GM12872 (cell line): ENCODE measurements at regions not wholly inside any gene's neighbourhood (a gene's known extent, or its start where the extent isn't known, plus 50 kb on each side); places are given as distances from the start of the nearest gene placed in this dataset.

ENCODE experiments used
- TF ChIP-seq, protein P1 (sequence below): IDR thresholded peaks from 3 replicates; pipeline ENCODE4 v1.5.1; 2011; ENCODE audit warnings: low read depth, mild to moderate bottlenecking, low read length, moderate library complexity; ENCODE audit not compliant: insufficient read depth

DNA sequence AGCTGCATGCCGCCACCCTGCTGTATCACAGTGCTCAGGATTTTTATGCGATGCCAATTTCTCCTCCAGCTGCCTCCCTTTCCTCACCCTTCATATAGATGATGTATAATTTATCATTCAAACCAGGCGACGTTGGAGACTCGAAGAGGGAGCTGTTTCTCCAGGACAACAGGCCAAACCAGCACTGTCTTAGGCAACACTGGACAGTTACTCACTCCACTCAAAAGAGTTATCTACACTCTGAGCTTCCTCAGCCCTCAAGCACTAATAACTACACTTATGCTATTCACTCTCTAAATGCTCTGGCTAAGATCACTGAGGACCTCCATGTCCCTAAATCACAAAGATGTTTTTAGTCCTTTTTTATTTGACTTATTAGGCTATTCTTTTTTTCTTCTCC is 87.3 kb upstream of the RFC3 start:
- TF ChIP-seq, protein P1, sequence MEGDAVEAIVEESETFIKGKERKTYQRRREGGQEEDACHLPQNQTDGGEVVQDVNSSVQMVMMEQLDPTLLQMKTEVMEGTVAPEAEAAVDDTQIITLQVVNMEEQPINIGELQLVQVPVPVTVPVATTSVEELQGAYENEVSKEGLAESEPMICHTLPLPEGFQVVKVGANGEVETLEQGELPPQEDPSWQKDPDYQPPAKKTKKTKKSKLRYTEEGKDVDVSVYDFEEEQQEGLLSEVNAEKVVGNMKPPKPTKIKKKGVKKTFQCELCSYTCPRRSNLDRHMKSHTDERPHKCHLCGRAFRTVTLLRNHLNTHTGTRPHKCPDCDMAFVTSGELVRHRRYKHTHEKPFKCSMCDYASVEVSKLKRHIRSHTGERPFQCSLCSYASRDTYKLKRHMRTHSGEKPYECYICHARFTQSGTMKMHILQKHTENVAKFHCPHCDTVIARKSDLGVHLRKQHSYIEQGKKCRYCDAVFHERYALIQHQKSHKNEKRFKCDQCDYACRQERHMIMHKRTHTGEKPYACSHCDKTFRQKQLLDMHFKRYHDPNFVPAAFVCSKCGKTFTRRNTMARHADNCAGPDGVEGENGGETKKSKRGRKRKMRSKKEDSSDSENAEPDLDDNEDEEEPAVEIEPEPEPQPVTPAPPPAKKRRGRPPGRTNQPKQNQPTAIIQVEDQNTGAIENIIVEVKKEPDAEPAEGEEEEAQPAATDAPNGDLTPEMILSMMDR, result no peak

DNA sequence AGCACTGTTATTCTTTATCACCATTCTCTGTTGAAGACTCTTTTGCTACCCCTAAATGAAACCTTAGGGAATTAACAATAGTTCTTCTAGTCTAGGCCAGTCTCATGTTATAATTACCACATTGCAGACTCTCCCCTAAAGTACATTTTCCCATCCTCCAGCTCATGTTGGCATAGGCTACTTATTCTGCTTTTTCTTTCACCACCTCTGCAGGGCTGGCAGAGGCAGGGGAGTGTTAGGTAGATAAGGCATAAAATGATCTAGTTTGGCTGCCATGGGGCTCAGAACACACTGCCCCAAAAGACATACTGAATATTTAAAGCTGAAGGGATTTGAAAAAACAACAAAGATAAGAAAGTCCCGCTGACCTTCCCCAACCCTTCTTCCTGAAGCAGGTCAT is 82.7 kb upstream of the RFC3 start:
- TF ChIP-seq, protein P1, result no peak

DNA sequence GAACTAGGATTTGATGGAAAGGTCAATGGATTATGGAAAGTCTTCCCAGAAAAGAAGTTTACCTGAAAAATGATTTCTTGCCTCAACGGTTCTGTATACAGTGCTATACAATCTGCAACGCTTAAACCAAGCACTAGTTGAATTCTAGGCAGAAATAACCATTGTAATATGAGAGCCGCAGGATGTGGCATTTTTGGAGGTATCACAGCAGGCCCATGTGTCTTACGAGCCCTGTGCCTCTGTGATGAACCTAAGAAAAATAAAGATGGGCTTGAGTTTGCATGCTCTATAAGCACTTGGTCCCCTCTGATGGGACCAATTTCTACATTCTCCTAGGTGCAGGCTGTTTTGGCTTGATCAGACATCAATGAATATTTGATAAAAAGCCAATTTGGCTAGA is 78.7 kb upstream of the RFC3 start:
- TF ChIP-seq, protein P1, result no peak

DNA sequence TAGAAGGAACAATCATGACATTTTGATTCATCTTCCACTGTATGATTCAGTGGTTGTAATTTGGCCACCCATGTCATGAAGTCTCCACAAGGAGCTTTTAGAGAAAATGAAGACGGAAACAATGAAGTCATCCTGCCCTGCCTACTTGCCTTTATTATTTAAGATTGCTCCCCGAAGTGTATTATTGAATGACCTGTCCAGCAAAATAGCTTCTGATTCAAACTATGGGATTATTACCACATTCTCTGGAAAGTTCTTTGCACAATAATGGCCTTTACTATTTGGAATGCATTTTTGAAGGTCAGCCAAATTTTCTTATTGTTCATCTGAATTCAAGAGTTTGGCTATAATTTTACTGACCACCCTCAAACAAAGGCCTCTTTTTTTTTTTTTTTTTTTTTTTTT is 77.8 kb upstream of the RFC3 start:
- TF ChIP-seq, protein P1, result no peak

DNA sequence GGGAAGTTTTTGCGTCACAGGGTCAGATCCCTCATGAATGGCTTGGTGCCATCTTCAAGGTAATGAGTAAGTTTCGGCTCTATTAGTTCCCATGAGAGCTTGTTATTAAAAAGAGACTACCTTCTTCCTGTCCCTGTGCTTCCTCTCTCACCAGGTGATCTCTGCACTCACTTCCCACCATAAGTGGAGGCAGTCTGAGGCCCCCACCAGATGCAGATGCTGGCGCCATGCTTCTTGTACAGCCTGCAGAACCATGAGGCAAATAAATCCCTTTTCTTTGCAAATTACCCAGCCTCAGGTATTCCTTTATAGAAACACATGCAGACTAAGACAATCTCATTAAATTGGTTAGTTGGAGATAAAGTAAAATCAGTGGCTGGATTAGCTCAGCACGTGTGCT is 75.6 kb upstream of the RFC3 start:
- TF ChIP-seq, protein P1, result no peak

DNA sequence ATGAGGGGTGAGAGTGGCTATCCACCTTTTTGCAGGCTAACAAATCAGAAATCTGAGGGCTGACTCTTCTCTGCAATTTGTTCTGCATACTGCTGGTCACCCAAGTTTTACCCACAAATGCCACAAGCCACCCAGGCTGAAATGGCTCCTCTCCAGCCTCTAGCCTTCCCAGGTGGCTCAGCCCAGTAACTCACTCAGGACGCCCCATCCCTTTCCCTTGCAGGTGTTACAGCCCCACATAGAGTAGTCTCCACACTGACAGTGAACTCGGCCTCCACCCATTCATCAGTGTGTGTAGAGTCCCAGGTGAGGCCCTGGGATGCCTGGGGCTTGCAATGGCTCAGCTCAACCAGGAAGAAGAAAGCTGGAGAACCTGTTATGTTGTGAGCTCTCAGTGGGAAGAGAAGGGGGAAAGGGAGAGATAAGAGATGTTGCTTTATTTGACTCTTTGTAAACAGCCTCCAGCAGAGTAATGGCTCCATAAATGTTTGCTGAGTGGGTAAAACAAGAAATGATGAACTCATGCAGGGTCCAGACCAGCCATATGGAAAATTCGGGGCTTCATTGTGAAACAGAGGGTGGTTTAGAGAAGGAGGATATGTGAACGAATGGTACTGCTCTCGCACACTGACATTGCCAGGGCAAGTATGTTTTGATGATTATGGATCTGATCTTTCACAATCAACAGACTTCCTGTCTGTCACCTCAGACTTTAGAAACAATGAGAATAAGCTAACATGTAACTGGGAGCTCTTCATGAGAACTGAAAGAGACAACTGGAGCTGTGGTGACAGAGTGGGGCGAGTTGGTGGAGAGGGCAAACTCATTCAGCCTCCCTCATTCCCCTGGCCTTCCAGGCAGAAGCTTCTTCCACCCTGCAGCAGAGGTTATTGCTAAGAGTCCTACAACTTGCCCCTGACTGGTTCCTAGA is 74.2 kb upstream of the RFC3 start:
- TF ChIP-seq, protein P1, result no peak

DNA sequence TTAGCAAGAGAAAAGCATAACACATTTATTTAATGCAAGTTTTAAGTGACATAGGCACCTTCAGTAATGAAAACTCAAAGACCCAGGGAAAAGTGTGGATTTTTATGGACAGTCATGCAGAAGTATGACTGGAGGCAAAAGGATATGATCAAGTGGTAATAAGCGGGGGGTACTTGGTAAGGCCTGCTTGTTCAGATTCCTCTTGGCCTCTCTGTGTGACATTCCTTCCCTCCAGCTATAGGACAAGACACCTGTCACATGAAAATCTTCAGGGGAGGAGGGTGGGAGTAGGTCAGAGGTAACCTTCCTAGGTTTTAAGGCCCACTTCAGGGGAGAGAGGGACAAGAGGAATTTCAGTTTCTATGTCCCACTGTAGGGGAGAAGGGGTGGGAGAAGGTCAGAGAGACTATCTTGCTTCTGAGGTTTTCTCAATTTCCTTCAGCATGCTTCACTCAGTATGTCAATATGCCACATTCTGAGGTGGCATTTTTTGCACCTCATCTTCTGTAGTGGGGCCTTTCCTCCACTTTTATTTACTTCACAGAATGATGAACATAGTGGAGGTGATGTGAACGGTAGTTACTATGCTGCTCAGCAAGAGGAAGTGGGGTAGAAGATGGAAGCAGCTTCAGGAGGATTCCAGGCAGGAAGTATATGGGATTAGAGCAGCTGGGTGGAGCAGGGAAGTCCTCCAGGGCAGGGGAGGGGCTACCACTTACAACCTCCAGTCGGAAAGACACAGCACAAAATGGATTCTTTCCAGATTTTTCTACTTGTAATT is 73.2 kb upstream of the RFC3 start:
- TF ChIP-seq, protein P1, result no peak
